HG02852 (cell line): ENCODE measurements at regions not wholly inside any gene's neighbourhood (a gene's known extent, or its start where the extent isn't known, plus 50 kb on each side); places are given as distances from the start of the nearest gene placed in this dataset.

ENCODE experiments used
- ATAC-seq: cut with Tn5 transposase; IDR thresholded peaks from one replicate; pipeline ENCODE4 v1.9.1; 2021; ENCODE audit warnings: mild to moderate bottlenecking, moderate library complexity; ENCODE audit not compliant: unreplicated experiment

- no peak for ATAC-seq
Observed at GRCh38 chr3:35946121-35946853, 307.0 kb downstream of the ARPP21 start.

- ATAC-seq = no peak
Observed at GRCh38 chr3:35946854-35947515, 307.7 kb downstream of the ARPP21 start.

GRCh38 chr3:35950021-35950420, 310.7 kb downstream of the ARPP21 start:
- no peak for ATAC-seq

GRCh38 chr3:35954413-35954812, 315.1 kb downstream of the ARPP21 start:
- ATAC-seq = no peak

- no peak for ATAC-seq
Observed at GRCh38 chr3:35965908-35966307, 326.6 kb downstream of the ARPP21 start.

GRCh38 chr3:35966629-35967464, 327.5 kb downstream of the ARPP21 start:
- ATAC-seq = no peak

- ATAC-seq = no peak
Observed at GRCh38 chr3:35968043-35968622, 328.8 kb downstream of the ARPP21 start.

- no peak for ATAC-seq
Observed at GRCh38 chr3:35969406-35969805, 330.1 kb downstream of the ARPP21 start.

- no peak for ATAC-seq
Observed at GRCh38 chr3:35970793-35971192, 331.5 kb downstream of the ARPP21 start.

GRCh38 chr3:35971686-35972085, 332.4 kb downstream of the ARPP21 start:
- no peak for ATAC-seq

- ATAC-seq = no peak
Observed at GRCh38 chr3:35974872-35975271, 335.5 kb downstream of the ARPP21 start.

- no peak for ATAC-seq
Observed at GRCh38 chr3:35986161-35986560, 346.8 kb downstream of the ARPP21 start.

- ATAC-seq = no peak
Observed at GRCh38 chr3:35987386-35987785, 348.1 kb downstream of the ARPP21 start.

- ATAC-seq = no peak
Observed at GRCh38 chr3:35992041-35992440, 352.7 kb downstream of the ARPP21 start.

GRCh38 chr3:36011791-36012190, 368.5 kb upstream of the STAC start:
- no peak for ATAC-seq

GRCh38 chr3:36013425-36013824, 366.9 kb upstream of the STAC start:
- ATAC-seq = no peak

- ATAC-seq = no peak
Observed at GRCh38 chr3:36025232-36025631, 355.1 kb upstream of the STAC start.

- no peak for ATAC-seq
Observed at GRCh38 chr3:36032180-36033047, 347.9 kb upstream of the STAC start.

GRCh38 chr3:36058404-36059030, 321.8 kb upstream of the STAC start:
- no peak for ATAC-seq

- no peak for ATAC-seq
Observed at GRCh38 chr3:36060950-36061349, 319.4 kb upstream of the STAC start.
